IPS-15b (cell line): ENCODE measurements at regions not wholly inside any gene's neighbourhood (a gene's known extent, or its start where the extent isn't known, plus 50 kb on each side); places are given as distances from the start of the nearest gene placed in this dataset.

Source experiments
- H3K27me3 ChIP-seq: one replicate; pipeline ENCODE4 v1.6.1; 2013; ENCODE audit warnings: low read length; ENCODE audit not compliant: control insufficient read depth, insufficient read depth
- H3K36me3 ChIP-seq: one replicate; pipeline ENCODE4 v1.6.1; 2013; ENCODE audit warnings: low read length; ENCODE audit not compliant: control insufficient read depth, insufficient read depth
- H3K4me1 ChIP-seq: one replicate; pipeline ENCODE4 v1.6.1; 2013; ENCODE audit warnings: mild to moderate bottlenecking, low read length; ENCODE audit not compliant: control insufficient read depth, insufficient read depth
- H3K4me3 ChIP-seq: one replicate; pipeline ENCODE4 v1.5.1; 2013; ENCODE audit warnings: low read depth, low read length
- H3K9ac ChIP-seq: one replicate; pipeline ENCODE4 v1.6.1; 2013; ENCODE audit warnings: low read depth, mild to moderate bottlenecking, low read length
- H3K9me3 ChIP-seq: one replicate; pipeline ENCODE4 v1.6.1; 2013; ENCODE audit warnings: mild to moderate bottlenecking, low read length; ENCODE audit not compliant: control insufficient read depth, insufficient read depth

DNA sequence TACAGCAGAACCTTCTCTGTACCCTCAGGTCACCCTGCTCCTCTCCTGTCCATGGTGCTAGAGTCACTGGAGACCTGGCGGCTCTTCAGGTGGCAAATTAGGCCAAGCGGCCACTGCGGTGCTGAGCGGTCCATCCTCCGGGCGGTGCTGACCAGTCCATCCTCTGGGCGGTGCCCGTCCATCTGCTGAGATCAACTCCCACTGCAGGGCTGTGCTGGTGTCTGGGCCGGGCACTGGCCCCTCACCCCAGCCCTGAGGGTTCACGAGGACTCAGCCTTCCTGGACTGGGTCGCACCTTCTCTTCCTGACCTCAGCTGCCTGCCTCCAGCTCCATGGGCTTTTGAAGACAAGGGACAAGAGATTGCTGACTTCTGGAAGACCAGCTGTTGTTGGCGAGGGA is 782.9 kb downstream of the BRD1 start:
- H3K4me3 ChIP-seq, result no peak overlapping the region
- H3K27me3 ChIP-seq, result no peaks in the 10 kb centered on the region
- H3K36me3 ChIP-seq, result no peaks in the 10 kb centered on the region
- H3K4me1 ChIP-seq, result no peaks in the 10 kb centered on the region
- H3K9ac ChIP-seq, result no peak overlapping the region
- H3K9me3 ChIP-seq, result no peaks in the 10 kb centered on the region

DNA sequence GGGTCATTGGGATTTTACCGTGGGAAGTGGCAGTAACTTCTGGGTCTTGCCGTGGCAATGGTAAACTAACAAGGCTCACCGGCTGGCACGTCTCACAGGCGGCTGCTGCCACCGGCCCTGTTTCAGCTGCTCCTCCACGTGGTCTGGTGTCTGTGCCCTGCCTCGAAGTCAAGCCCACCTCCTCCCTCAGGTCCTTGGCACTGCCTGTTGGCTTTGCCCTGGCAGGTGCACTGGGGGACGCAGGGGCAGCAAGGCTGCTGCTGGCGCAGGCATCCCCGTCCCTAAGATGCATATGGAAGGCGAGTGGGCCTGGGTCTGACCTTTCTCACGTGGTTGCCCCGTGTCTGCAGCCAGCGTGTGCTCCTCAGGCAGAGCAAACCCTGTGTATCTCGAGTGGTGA is 783.6 kb downstream of the BRD1 start:
- Histone ChIP-seq H3K36me3 (no peaks in the 10 kb centered on the region), H3K4me1 (no peaks in the 10 kb centered on the region), H3K4me3 (no peak overlapping the region), H3K9me3 (no peaks in the 10 kb centered on the region), H3K27me3 (no peaks in the 10 kb centered on the region), H3K9ac (no peak overlapping the region)

DNA sequence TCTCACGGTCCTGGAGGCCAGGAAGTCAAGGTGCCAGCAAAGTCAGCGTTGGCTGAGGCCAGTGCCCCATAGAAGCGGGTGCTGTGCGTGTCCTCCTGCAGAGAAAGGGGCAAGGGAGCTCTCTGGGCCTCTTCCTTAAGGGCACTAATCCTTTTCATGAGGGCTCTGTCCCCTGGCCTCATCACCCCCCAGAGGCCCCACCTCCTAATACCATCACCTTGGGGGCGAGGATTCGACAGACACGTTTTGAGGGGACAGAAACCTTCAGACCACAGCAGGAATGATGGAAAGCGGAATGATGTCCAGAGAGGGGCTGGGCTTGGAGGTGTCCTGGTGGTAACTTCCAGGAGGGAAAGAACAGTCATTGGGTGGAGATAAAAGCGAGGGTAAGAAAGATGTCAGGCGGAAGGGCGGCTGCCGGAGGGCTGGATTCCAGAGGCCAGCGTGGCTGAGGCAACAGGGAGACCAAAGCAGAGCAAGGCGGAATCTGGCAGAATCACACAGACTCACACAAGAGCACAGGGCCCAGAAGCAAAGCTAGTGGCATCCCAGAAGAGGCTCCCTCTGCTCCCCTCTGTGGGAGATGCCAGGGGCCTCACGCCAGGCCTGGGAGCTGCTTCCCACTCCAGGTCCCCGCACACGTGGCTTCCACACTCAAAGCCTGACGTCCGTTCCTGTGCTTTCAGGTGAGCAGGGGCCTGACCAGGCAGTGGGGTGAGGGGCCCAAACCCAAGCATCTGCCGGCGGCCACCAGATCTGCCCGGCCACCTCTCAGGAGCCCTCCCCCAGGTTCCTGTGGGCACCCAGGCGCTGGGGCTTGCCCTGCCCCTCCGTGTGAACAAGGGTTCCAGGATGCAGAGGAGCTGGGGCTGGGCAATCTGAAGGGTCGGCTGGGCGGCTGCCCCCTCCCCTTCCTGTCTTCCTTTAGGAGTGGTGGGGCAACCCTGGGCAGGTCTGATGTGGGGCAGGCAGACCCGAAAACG is 784.5 kb downstream of the BRD1 start:
- Histone ChIP-seq H3K36me3 (no peaks in the 10 kb centered on the region), H3K9ac (no peak overlapping the region), H3K9me3 (no peaks in the 10 kb centered on the region), H3K27me3 (no peaks in the 10 kb centered on the region), H3K4me1 (no peaks in the 10 kb centered on the region), H3K4me3 (no peak overlapping the region)

DNA sequence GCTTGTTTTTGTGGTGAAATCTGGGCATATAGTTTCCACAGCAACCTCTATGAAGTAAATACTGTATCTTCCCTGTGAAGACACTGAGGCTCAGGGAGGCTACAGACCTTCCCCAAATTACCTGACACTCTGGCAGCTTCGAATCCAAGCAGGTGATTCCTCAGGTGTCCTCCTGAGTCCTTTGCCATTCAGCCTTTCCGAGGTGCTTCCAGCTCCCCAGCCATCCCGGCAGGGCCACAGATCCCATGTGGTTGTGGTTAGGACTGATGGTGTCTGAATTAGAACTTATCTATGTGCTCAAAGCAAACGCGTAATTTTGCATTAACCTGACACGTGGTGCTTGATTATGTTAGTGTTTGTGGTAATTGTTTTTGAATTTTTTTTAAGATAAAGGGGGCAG is 785.6 kb downstream of the BRD1 start:
- Histone ChIP-seq H3K36me3 (no peaks in the 10 kb centered on the region), H3K9me3 (no peaks in the 10 kb centered on the region), H3K4me3 (no peak overlapping the region), H3K9ac (no peak overlapping the region), H3K27me3 (no peaks in the 10 kb centered on the region), H3K4me1 (no peaks in the 10 kb centered on the region)

DNA sequence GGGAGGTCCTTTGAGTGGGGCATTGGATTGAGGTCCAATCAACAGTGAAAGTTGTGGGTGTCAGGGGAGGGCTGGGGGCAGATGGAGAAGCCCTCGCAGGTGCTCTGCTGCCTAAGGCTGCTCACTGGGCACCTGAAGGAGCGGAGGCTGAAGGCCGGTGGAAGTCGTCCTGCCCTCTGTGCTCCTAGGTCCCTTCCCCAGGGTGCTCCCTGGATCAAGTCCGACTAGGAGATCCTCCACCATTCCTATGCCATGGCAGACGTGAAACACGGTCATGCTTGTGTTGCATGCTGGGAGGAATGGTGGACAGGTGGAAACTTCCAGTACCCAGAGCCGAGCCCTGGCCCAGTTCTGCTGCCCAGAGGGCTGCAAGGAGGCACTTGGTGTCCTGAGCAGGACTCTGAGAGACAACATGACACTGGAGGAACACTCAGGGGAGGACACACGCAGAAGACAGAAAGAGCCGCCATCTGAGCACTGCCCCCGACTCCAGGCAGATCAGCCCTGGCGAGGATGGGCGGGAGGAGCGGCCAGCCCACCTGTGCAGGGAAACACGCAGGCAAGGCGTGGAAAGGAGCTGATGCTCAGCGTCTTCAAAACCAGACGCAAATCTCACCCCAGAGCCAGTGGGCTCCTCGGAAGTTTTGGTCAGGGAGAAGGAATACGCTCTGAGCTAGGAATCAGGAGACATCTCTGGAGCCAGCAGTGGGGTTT is 786.8 kb downstream of the BRD1 start:
- H3K27me3 ChIP-seq, result no peaks in the 10 kb centered on the region

DNA sequence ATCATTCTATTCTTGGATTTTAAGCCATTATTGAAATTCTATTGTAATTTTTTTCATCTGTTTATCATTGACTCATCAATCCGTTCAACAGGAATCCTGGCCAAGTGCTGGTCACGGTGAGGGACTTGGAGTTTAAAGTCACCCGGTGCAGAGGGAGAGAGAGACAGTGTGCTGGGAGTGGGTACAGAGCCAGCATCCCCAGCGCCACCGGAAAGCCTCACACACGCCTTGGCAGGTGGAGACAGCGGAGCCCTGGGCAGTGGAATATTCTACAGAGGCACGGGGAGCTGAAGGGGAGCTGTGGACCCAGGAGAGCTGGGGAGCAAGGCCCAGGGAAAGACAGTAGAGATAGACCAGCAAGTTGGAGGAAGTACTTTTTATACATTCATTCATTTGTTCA is 787.6 kb downstream of the BRD1 start:
- H3K27me3 ChIP-seq, result no peaks in the 10 kb centered on the region
- no peaks in the 10 kb centered on the region for H3K36me3 ChIP-seq
- no peaks in the 10 kb centered on the region for H3K9me3 ChIP-seq
- no peaks in the 10 kb centered on the region for H3K4me1 ChIP-seq
- no peak overlapping the region for H3K4me3 ChIP-seq
- H3K9ac ChIP-seq, result no peak overlapping the region

More for the DNA sequence above, 786.8 kb downstream of the BRD1 start:
- no peaks in the 10 kb centered on the region for H3K4me1 ChIP-seq
- no peaks in the 10 kb centered on the region for H3K36me3 ChIP-seq
- H3K9me3 ChIP-seq, result no peaks in the 10 kb centered on the region
- no peak overlapping the region for H3K9ac ChIP-seq
- no peak overlapping the region for H3K4me3 ChIP-seq

DNA sequence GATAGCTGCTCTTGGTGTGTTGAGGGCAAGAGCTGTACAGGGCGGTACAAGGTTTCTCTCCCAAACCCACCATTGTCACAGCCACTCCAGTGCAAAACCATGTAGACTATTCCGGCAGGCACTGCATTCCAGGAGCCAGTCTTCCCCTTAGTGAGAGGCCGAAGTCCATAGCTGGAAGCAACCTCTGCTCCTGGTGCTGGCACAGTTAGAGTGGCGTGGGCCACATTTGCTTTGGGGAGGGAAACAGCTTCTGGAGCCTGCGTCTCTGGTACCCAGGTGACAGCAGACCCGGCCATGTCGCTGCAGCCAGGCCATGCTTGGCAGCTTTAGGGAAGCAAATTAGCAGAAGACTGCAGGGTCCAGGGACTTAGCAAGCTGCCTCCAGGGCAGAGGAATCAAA is 788.0 kb downstream of the BRD1 start:
- Histone ChIP-seq H3K27me3 (no peaks in the 10 kb centered on the region), H3K9me3 (no peaks in the 10 kb centered on the region), H3K4me1 (no peaks in the 10 kb centered on the region), H3K36me3 (no peaks in the 10 kb centered on the region), H3K4me3 (no peak overlapping the region), H3K9ac (no peak overlapping the region)

DNA sequence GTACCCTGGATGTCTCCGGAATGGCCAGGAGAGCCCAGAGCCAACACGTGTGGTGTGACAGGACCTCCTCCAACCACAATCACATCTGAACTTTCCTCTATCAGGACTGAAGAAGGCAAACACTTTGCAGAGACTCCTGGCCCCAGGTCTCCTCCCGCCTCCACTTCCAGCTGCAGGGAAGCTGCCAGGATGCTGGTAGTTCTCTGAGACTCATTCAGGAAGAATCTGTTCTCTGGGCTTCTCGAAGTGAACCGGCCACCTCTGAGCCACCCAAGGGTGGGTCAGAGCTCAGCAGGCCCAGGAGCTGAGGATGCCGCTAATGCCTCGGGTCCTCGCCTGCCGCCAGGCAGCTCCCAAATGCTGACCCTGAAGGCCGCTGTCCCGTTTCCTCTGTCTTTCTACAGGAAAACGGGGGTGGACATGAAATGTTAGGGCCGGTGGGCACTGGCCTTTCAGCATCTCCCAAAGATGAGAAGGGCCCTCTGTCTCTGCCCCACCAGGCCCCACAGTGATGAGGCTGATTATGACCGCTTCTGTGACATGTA is 789.9 kb downstream of the BRD1 start:
- Histone ChIP-seq H3K9ac (no peak overlapping the region), H3K27me3 (no peaks in the 10 kb centered on the region), H3K9me3 (no peaks in the 10 kb centered on the region), H3K36me3 (no peaks in the 10 kb centered on the region), H3K4me1 (no peaks in the 10 kb centered on the region), H3K4me3 (no peak overlapping the region)

DNA sequence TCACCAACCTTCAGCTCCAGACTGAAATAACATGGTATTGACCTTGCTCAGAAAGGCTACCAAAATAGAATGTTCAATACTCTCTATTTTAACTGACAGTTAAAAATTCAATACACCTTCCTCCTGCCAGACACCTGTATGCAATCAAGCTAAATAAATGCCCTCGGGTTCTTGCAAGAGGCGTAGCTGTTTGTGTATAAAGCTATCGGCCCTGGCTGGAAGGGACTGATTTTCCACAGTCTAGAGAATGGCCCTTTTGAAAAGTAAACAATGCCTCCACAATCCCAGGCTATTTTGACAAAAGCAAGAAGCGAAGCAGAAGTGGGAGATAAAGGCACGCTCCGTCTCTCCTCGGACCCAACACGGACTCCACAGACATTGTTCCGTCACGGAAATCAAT is 791.2 kb downstream of the BRD1 start:
- no peaks in the 10 kb centered on the region for H3K36me3 ChIP-seq
- H3K27me3 ChIP-seq, result no peaks in the 10 kb centered on the region
- H3K4me1 ChIP-seq, result no peaks in the 10 kb centered on the region
- H3K4me3 ChIP-seq, result no peak overlapping the region
- no peaks in the 10 kb centered on the region for H3K9me3 ChIP-seq
- no peak overlapping the region for H3K9ac ChIP-seq

DNA sequence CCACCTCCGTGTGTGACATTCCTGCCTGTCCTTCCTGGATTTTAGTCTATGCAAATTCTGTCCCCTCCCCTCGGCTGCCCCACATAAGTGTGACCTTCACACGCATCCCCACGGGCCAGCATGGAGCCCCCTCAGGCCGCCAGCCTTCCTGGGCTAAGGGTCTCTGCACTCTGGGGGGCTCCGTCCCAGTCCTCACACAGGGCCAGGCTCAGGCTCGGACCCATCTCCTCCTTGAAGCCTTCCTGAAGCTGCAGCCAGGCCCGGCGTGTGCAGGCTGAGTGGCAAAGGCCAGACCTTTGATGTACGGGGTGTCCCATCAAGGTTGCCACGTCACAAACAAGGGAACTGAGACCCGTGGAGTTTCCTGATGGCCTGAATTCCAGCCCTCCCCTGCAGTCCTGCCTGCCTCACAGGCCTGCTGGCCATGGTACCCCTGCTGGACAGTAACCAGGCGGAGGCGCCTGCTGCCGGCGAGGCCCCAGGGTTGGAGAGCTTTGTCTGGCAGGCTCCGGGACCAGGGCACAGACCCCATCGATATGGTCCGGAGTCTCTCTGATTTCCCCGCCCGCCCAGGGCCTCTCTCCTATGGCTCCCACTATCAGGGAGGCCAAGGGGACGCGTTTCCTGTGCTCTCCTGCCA is 791.7 kb downstream of the BRD1 start:
- Histone ChIP-seq H3K27me3 (no peaks in the 10 kb centered on the region), H3K9me3 (no peaks in the 10 kb centered on the region), H3K36me3 (no peaks in the 10 kb centered on the region), H3K4me1 (no peaks in the 10 kb centered on the region), H3K9ac (no peak overlapping the region), H3K4me3 (no peak overlapping the region)

DNA sequence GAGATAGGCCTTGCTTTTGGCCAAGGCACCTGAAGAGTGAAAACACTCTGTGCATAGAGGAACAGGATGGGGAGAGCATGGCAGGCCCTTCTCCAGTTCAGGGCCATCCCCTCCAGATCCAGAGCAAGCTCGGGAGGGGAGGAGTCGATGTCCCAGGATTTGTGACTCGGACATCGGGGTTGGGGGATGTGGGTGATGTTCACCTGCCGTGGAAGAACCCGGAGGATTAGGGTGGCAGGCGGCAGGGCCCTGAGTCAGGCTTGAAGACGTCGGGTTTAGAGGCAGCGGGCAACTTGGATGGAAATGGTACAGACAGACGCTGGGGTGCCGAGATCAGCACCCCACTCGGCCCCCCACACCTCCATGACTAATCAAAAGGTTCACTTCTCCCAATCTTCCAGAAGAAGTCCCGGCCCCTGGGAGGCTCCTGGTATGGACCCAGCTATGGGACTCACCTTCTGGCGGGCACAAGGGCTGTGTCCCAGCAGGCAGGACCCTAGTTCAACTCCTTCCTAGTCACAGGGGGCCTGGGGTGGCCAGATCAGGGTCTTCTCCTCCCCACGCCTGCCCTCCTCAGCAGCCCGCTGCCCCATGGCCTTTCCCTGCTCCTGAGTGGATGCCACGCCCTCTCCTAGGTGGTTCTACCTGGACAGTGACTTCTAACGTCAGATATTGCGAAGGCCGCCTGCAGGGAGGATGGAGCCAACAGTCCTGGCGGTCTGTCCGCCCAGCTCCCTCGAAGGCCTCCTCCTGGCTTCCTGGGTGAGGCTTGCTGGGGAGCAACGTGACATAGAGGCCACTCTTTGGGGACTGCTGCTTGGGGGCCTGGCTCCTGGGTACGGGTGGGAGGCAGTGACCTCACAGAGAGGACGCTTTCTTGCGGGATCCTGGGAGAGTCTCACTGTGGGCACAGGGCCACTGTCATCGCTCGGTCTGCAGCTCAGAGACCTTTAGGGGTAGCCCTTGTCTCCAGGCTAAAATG is 792.5 kb downstream of the BRD1 start:
- Histone ChIP-seq H3K4me3 (no peak overlapping the region), H3K4me1 (no peaks in the 10 kb centered on the region), H3K36me3 (no peaks in the 10 kb centered on the region), H3K9me3 (no peaks in the 10 kb centered on the region), H3K9ac (no peak overlapping the region), H3K27me3 (no peaks in the 10 kb centered on the region)
